ENCODE measurements at regions not wholly inside any gene's neighbourhood (a gene's known extent, or its start where the extent isn't known, plus 50 kb on each side); places are given as distances from the start of the nearest gene placed in this dataset.

GRCh38 chr9:100926366-100926765 lies 102.2 kb upstream of the PLPPR1 start:
- Histone ChIP-seq H2BK5ac (ENCODE audit: low read depth, low read length, poor library complexity) (no peak overlapping the region), H3K4ac (ENCODE audit: low read depth, low read length) (no peak overlapping the region), H2BK12ac (ENCODE audit: low read length) (no peak overlapping the region), H3K36me3 (ENCODE audit: control insufficient read depth in 1 of 2, insufficient read depth in 2 of 2, low read length in 2 of 2) (no peaks in the 10 kb centered on the region), H3K27ac (ENCODE audit: low read depth, low read length) (no peak overlapping the region), H3K9ac (ENCODE audit: low read length) (no peak overlapping the region), H2BK120ac (ENCODE audit: insufficient read depth, low read length, poor library complexity) (no peak overlapping the region), H2AFZ (ENCODE audit: insufficient read depth, low read length, poor library complexity) (no peak overlapping the region), H4K91ac (ENCODE audit: low read depth, low read length) (no peak overlapping the region), H3K79me2 (ENCODE audit: control insufficient read depth, insufficient read depth, low read length, poor library complexity) (no peaks in the 10 kb centered on the region), H3K9me3 (ENCODE audit: insufficient read depth, low read depth, low read length) (no peaks in the 10 kb centered on the region), H4K12ac (ENCODE audit: low read depth, low read length) (no peak overlapping the region), H2AK5ac (ENCODE audit: low read length) (no peak overlapping the region), H3K79me1 (ENCODE audit: low read length) (no peaks in the 10 kb centered on the region), H3K14ac (ENCODE audit: low read length) (no peak overlapping the region), H3K23ac (ENCODE audit: low read length) (no peak overlapping the region), H3K18ac (ENCODE audit: low read length) (no peak overlapping the region), H3K27me3 (ENCODE audit: insufficient read depth, low read length) (no peaks in the 10 kb centered on the region), H3K4me1 (ENCODE audit: control insufficient read depth in 1 of 2, insufficient read depth in 2 of 2, low read length in 2 of 2) (no peaks in the 10 kb centered on the region), H4K8ac (ENCODE audit: low read depth, low read length) (no peak overlapping the region), H3K4me3 (ENCODE audit: low read depth, low read length) (no peak overlapping the region), H3K4me2 (ENCODE audit: low read length) (no peak overlapping the region)
- WGBS (ENCODE audit: extremely low coverage, insufficient coverage, insufficient read length) = no CpG with 5 or more reads among the region's 2 CpGs
- no peak for DNase-seq

DNA sequence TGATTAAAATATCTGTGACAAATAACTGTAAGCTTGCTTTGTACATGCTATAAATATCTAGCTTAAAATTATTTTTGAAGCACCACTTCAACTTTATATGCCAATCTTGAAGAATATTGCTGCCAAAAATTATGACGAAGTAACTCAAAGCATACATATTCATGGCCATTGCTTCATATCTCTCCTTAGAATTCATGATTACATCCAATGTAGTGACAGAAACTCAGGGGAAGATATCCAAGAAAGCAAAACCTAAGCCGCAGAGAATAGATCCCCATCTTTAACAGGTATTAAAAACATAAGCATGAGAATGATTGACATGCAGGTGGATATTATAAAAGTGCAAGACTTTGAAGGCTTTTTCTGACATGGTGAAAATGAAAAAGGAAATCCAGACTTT lies 100.8 kb upstream of the PLPPR1 start:
- H3K27ac ChIP-seq (ENCODE audit: low read depth, low read length) = no peak overlapping the region
- no peaks in the 10 kb centered on the region for H3K36me3 ChIP-seq (ENCODE audit: control insufficient read depth in 1 of 2, insufficient read depth in 2 of 2, low read length in 2 of 2)
- no peaks in the 10 kb centered on the region for H3K79me2 ChIP-seq (ENCODE audit: control insufficient read depth, insufficient read depth, low read length, poor library complexity)
- H2AFZ ChIP-seq (ENCODE audit: insufficient read depth, low read length, poor library complexity) = no peak overlapping the region
- H3K9ac ChIP-seq (ENCODE audit: low read length) = no peak overlapping the region
- H2BK12ac ChIP-seq (ENCODE audit: low read length) = no peak overlapping the region
- H4K8ac ChIP-seq (ENCODE audit: low read depth, low read length) = no peak overlapping the region
- no peak overlapping the region for H3K4ac ChIP-seq (ENCODE audit: low read depth, low read length)
- H2BK5ac ChIP-seq (ENCODE audit: low read depth, low read length, poor library complexity) = no peak overlapping the region
- no peaks in the 10 kb centered on the region for H3K27me3 ChIP-seq (ENCODE audit: insufficient read depth, low read length)
- H2AK5ac ChIP-seq (ENCODE audit: low read length) = no peak overlapping the region
- H2BK120ac ChIP-seq (ENCODE audit: insufficient read depth, low read length, poor library complexity) = no peak overlapping the region
- no peak overlapping the region for H4K12ac ChIP-seq (ENCODE audit: low read depth, low read length)
- no peak overlapping the region for H3K23ac ChIP-seq (ENCODE audit: low read length)
- no peaks in the 10 kb centered on the region for H3K9me3 ChIP-seq (ENCODE audit: insufficient read depth, low read depth, low read length)
- H3K14ac ChIP-seq (ENCODE audit: low read length) = no peak overlapping the region
- H3K79me1 ChIP-seq (ENCODE audit: low read length) = no peaks in the 10 kb centered on the region
- DNase-seq = no peak
- no peaks in the 10 kb centered on the region for H3K4me1 ChIP-seq (ENCODE audit: control insufficient read depth in 1 of 2, insufficient read depth in 2 of 2, low read length in 2 of 2)
- H3K4me2 ChIP-seq (ENCODE audit: low read length) = no peak overlapping the region
- no peak overlapping the region for H3K4me3 ChIP-seq (ENCODE audit: low read depth, low read length)
- no peak overlapping the region for H4K91ac ChIP-seq (ENCODE audit: low read depth, low read length)
- no CpG with 5 or more reads among the region's 2 CpGs for WGBS (ENCODE audit: extremely low coverage, insufficient coverage, insufficient read length)
- H3K18ac ChIP-seq (ENCODE audit: low read length) = no peak overlapping the region

DNA sequence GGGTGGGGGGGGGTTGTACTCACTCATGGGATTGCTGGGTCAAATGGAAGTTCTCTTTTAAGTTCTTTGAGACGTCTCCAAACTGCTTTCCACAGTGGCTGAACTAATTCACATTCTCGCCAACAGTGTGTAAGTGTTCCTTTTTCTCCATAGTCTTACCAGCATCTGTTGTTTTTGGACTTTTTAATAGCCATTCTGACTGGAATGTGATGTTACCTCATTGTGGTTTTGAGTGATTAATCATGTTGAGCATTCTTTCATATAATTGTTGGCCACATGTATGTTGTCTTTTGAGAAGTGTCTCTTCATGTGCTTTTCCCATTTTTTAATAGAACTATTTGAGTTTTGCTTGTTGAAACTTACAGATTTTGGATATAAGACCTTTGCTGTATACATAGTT lies 94.9 kb upstream of the PLPPR1 start:
- Histone ChIP-seq H2BK5ac (ENCODE audit: low read depth, low read length, poor library complexity) (no peak overlapping the region), H3K4me3 (ENCODE audit: low read depth, low read length) (no peak overlapping the region)

DNA sequence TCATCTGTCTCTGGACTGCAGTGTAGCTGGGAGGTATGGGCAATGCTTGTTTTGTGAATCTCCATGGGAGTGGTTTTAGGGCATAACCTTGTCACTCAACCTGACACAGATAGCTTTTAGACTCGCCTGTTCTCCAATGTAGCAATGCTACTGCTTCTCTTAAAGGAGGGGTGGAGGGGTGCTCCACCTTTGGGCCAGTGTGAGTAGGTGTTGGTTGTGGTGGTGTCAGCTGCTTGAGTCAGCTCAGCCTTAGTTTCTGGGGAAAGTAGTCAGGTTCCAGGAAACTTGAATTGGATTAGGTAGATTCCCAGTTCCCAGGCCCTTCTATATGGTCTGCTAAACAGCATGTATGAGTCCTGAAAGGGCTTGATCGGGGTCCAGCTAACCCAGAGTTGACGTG lies 91.1 kb upstream of the PLPPR1 start:
- H3K27me3 ChIP-seq (ENCODE audit: insufficient read depth, low read length) = no peaks in the 10 kb centered on the region
- no peak overlapping the region for H4K12ac ChIP-seq (ENCODE audit: low read depth, low read length)
- no peak overlapping the region for H2BK5ac ChIP-seq (ENCODE audit: low read depth, low read length, poor library complexity)
- no peak overlapping the region for H2BK120ac ChIP-seq (ENCODE audit: insufficient read depth, low read length, poor library complexity)
- H3K14ac ChIP-seq (ENCODE audit: low read length) = no peak overlapping the region
- no peaks in the 10 kb centered on the region for H3K9me3 ChIP-seq (ENCODE audit: insufficient read depth, low read depth, low read length)
- no peak overlapping the region for H3K4ac ChIP-seq (ENCODE audit: low read depth, low read length)
- H3K4me1 ChIP-seq (ENCODE audit: control insufficient read depth in 1 of 2, insufficient read depth in 2 of 2, low read length in 2 of 2) = no peaks in the 10 kb centered on the region
- H4K8ac ChIP-seq (ENCODE audit: low read depth, low read length) = no peak overlapping the region
- H4K91ac ChIP-seq (ENCODE audit: low read depth, low read length) = no peak overlapping the region
- no peak overlapping the region for H2AK5ac ChIP-seq (ENCODE audit: low read length)
- no peak overlapping the region for H3K18ac ChIP-seq (ENCODE audit: low read length)
- H3K36me3 ChIP-seq (ENCODE audit: control insufficient read depth in 1 of 2, insufficient read depth in 2 of 2, low read length in 2 of 2) = no peaks in the 10 kb centered on the region
- H3K27ac ChIP-seq (ENCODE audit: low read depth, low read length) = no peak overlapping the region
- H3K23ac ChIP-seq (ENCODE audit: low read length) = no peak overlapping the region
- no peak overlapping the region for H2AFZ ChIP-seq (ENCODE audit: insufficient read depth, low read length, poor library complexity)
- H3K9ac ChIP-seq (ENCODE audit: low read length) = no peak overlapping the region
- H2BK12ac ChIP-seq (ENCODE audit: low read length) = no peak overlapping the region
- H3K79me2 ChIP-seq (ENCODE audit: control insufficient read depth, insufficient read depth, low read length, poor library complexity) = no peaks in the 10 kb centered on the region
- no peaks in the 10 kb centered on the region for H3K79me1 ChIP-seq (ENCODE audit: low read length)
- no peak overlapping the region for H3K4me2 ChIP-seq (ENCODE audit: low read length)
- no peak for DNase-seq
- no CpG with 5 or more reads among the region's 3 CpGs for WGBS (ENCODE audit: extremely low coverage, insufficient coverage, insufficient read length)
- no peak overlapping the region for H3K4me3 ChIP-seq (ENCODE audit: low read depth, low read length)

More for the DNA sequence above, 94.9 kb upstream of the PLPPR1 start:
- Histone ChIP-seq H4K12ac (ENCODE audit: low read depth, low read length) (no peak overlapping the region), H2AK5ac (ENCODE audit: low read length) (no peak overlapping the region), H3K4me2 (ENCODE audit: low read length) (no peak overlapping the region), H3K4ac (ENCODE audit: low read depth, low read length) (no peak overlapping the region), H2BK120ac (ENCODE audit: insufficient read depth, low read length, poor library complexity) (no peak overlapping the region), H4K91ac (ENCODE audit: low read depth, low read length) (no peak overlapping the region), H3K9ac (ENCODE audit: low read length) (no peak overlapping the region), H3K27ac (ENCODE audit: low read depth, low read length) (no peak overlapping the region), H3K79me2 (ENCODE audit: control insufficient read depth, insufficient read depth, low read length, poor library complexity) (no peaks in the 10 kb centered on the region), H3K27me3 (ENCODE audit: insufficient read depth, low read length) (no peaks in the 10 kb centered on the region), H3K4me1 (ENCODE audit: control insufficient read depth in 1 of 2, insufficient read depth in 2 of 2, low read length in 2 of 2) (no peaks in the 10 kb centered on the region), H4K8ac (ENCODE audit: low read depth, low read length) (no peak overlapping the region), H3K23ac (ENCODE audit: low read length) (no peak overlapping the region), H3K36me3 (ENCODE audit: control insufficient read depth in 1 of 2, insufficient read depth in 2 of 2, low read length in 2 of 2) (no peaks in the 10 kb centered on the region), H3K9me3 (ENCODE audit: insufficient read depth, low read depth, low read length) (no peaks in the 10 kb centered on the region), H2BK12ac (ENCODE audit: low read length) (no peak overlapping the region), H2AFZ (ENCODE audit: insufficient read depth, low read length, poor library complexity) (no peak overlapping the region), H3K18ac (ENCODE audit: low read length) (no peak overlapping the region), H3K79me1 (ENCODE audit: low read length) (no peaks in the 10 kb centered on the region), H3K14ac (ENCODE audit: low read length) (no peak overlapping the region)
- no CpG with 5 or more reads among the region's 2 CpGs for WGBS (ENCODE audit: extremely low coverage, insufficient coverage, insufficient read length)
- DNase-seq = peak in 1 of 2 donors; percentile 2

Data from trophoblast cell (in vitro differentiated cells and primary cell).